Thyroid gland (tissue), 4 donors: ENCODE measurements at regions not wholly inside any gene's neighbourhood (a gene's known extent, or its start where the extent isn't known, plus 50 kb on each side); places are given as distances from the start of the nearest gene placed in this dataset.

Source experiments
- DNase-seq, 2 donors: peaks; one replicate each; pipeline ENCODE4 v3.0.0-alpha.2; 2019
- H3K27ac ChIP-seq, 3 donors: fragments of 200-600 bp; sonication (generic); 1 replicate in 2 of 3; 2 replicates in 1 of 3; pipeline ENCODE4 v1.5.1; 2016 to 2019; ENCODE audit warnings: mild to moderate bottlenecking in 1 of 3, moderate library complexity in 1 of 3
- H3K27me3 ChIP-seq: fragments of 200-600 bp; sonication (generic); one replicate; pipeline ENCODE4 v1.5.1; 2019
- H3K36me3 ChIP-seq, 2 donors: fragments of 200-600 bp; sonication (generic); one replicate each; pipeline ENCODE4 v1.5.1; 2016 to 2019
- H3K4me1 ChIP-seq, 2 donors: fragments of 200-600 bp; sonication (generic); one replicate each; pipeline ENCODE4 v1.5.1; 2017 to 2019
- H3K4me3 ChIP-seq, 3 donors: fragments of 200-600 bp; sonication (generic); replicated peaks in 1 of 3; 1 replicate in 2 of 3; 2 replicates in 1 of 3; pipeline ENCODE4 v1.5.1; 2016; ENCODE audit warnings: mild to moderate bottlenecking in 1 of 3
- H3K9me3 ChIP-seq: fragments of 200-600 bp; sonication (generic); one replicate; pipeline ENCODE4 v1.5.1; 2017
- CTCF ChIP-seq, 6 experiments: fragments of 200-600 bp in 3 of 6; fragments of 450-650 bp in 3 of 6; sonication (generic) in 3 of 6; IDR thresholded peaks; one replicate each; pipeline ENCODE4 v1.5.1; 2016 to 2019; ENCODE audit warnings: antibody characterized with exemption in 6 of 6, mild to moderate bottlenecking in 2 of 6, inconsistent platforms in 1 of 6, moderate library complexity in 1 of 6
- POLR2A ChIP-seq, 2 donors: fragments of 450-650 bp; IDR thresholded peaks; one replicate each; pipeline ENCODE4 v1.6.1; 2017; ENCODE audit warnings: antibody characterized with exemption in 2 of 2, mild to moderate bottlenecking in 2 of 2, moderate library complexity in 1 of 2
- WGBS, 2 donors: methylation state at CpG; one replicate each; pipeline ENCODE4 v1.1.5; 2017; 5-methylcytosine and 5-hydroxymethylcytosine counted together
- intact Hi-C: fragments of 100-400 bp; cut with DNase I; formaldehyde crosslinking; loops from one replicate; pipeline ENCODE4 v1.15.1; 2023

- no peak for TF ChIP-seq POLR2A (IDR thresholded peaks at IDR 0.05)
- WGBS, 2 donors: 60 to 64% methylated on average over 2 of the region's 2 CpGs
- H3K9me3 ChIP-seq: no peaks in the 10 kb centered on the region
Measured at GRCh38 chr15:93168910-93169309, 79.9 kb upstream of the RGMA start.

DNA sequence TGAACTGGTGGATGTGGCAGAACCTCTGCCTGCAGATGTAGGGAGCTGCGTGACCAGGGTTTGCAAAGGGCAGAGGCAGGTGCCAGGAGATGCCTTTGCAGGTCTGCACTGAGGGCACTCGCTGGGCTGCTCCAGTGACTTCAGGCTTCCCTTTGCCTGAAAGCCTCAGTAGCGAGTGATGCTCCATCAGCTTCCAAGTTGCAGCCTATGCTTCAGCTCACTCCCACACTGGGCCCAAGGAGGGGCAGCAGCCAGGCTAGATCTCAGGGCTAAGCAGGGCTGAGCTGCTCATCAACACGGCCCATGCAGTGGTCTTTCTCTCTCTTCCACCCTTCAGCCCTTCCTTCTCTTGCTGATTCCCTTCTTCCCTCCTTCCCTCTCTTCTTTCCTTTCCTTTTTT, 78.3 kb upstream of the RGMA start:
- H3K27me3 ChIP-seq: no peaks in the 10 kb centered on the region
- H3K36me3 ChIP-seq: no peaks in the 10 kb centered on the region
- no peaks in the 10 kb centered on the region for H3K4me1 ChIP-seq
- 64 to 73% methylated on average over 4 of the region's 4 CpGs for WGBS, 2 donors
- TF ChIP-seq CTCF (IDR thresholded peaks at IDR 0.05) (no peak), POLR2A (IDR thresholded peaks at IDR 0.05) (no peak)
- DNase-seq: no peak
- intact Hi-C loops: no loop called here
- no peak overlapping the region for H3K4me3 ChIP-seq
- no peak overlapping the region for H3K27ac ChIP-seq
- H3K9me3 ChIP-seq: no peaks in the 10 kb centered on the region

More at GRCh38 chr15:93168910-93169309, 79.9 kb upstream of the RGMA start:
- no peaks in the 10 kb centered on the region for H3K27me3 ChIP-seq
- DNase-seq: no peak
- no peaks in the 10 kb centered on the region for H3K4me1 ChIP-seq
- H3K4me3 ChIP-seq: no peak overlapping the region
- no peaks in the 10 kb centered on the region for H3K36me3 ChIP-seq
- no peak overlapping the region for H3K27ac ChIP-seq
- intact Hi-C loops: no loop called here

GRCh38 chr15:93166675-93167074, 77.7 kb upstream of the RGMA start:
- H3K9me3 ChIP-seq: no peaks in the 10 kb centered on the region
- 71 to 83% methylated on average over 7 to 8 of the region's 8 CpGs for WGBS, 2 donors
- no peaks in the 10 kb centered on the region for H3K36me3 ChIP-seq
- intact Hi-C loops: no loop called here
- H3K4me3 ChIP-seq: no peak overlapping the region
- DNase-seq: no peak
- H3K4me1 ChIP-seq: no peaks in the 10 kb centered on the region
- TF ChIP-seq CTCF (IDR thresholded peaks at IDR 0.05) (no peak), POLR2A (IDR thresholded peaks at IDR 0.05) (no peak)
- H3K27me3 ChIP-seq: no peaks in the 10 kb centered on the region
- H3K27ac ChIP-seq: no peak overlapping the region

DNA sequence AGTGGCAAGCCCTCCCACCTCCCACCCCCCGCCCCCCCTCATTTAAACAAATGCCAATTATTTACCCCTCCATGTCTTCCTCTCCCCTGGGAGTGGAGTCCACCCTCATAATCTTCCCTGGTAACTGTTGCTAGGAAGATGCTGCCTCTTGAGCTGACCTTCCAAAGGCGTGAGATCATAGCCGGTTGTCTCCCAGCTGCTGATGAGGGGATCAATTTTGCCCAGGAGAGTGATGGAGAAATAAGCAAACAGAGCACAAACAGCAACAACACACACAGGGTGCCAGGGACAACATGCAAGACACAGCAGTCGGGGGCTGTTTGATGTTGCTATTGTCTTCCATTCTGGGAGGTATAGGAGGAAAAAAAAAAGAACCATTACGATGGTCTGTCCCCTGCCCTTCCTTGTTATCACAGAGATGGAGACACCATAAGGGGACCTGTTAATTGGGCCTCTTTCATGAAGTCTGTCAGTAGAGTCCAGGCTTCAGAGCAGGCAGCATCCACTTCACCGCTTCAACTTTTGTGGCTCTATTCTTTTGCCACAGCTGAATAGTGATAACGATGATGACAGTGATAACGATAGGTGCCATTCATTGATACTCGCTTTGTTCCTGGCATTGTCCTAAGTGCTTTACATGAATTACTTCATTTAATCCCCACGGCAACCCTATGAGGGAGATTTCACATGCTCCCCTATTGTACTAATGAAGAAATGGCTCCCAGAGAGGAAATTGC, 76.9 kb upstream of the RGMA start:
- no peaks in the 10 kb centered on the region for H3K27me3 ChIP-seq
- H3K9me3 ChIP-seq: no peaks in the 10 kb centered on the region
- H3K36me3 ChIP-seq: no peaks in the 10 kb centered on the region
- no peak overlapping the region for H3K27ac ChIP-seq
- no peak for DNase-seq
- no peak overlapping the region for H3K4me3 ChIP-seq
- TF ChIP-seq POLR2A (IDR thresholded peaks at IDR 0.05): no peak
- no peak for TF ChIP-seq CTCF (IDR thresholded peaks at IDR 0.05)
- 71 to 75% methylated on average over 9 to 10 of the region's 10 CpGs for WGBS, 2 donors
- intact Hi-C loops: no loop called here
- no peaks in the 10 kb centered on the region for H3K4me1 ChIP-seq

DNA sequence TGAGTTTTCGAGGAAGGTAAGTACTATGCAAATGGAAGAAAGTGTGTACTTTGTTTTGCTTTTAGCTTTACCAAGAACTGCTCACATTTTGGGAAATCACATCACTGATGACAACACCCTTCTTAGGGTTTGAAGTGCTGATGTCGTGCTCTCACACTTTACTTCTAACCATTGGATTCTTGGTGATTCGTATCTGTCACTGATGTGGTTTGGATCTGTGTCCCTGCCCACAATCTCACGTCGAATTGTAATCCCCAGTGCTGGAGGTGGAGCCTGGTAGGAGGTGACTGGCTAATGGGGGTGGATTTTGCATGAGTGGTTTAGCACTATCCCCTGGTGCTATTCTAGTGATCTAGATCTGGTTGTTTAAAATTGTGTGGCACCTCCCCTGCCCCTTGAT, 75.4 kb upstream of the RGMA start:
- Histone ChIP-seq H3K9me3 (no peaks in the 10 kb centered on the region), H3K4me3 (no peak overlapping the region), H3K4me1 (no peaks in the 10 kb centered on the region), H3K27me3 (no peaks in the 10 kb centered on the region), H3K36me3 (no peaks in the 10 kb centered on the region), H3K27ac (no peak overlapping the region)
- intact Hi-C loops: no loop called here
- TF ChIP-seq CTCF (IDR thresholded peaks at IDR 0.05) (no peak), POLR2A (IDR thresholded peaks at IDR 0.05) (no peak)
- 60 to 62% methylated on average over 5 of the region's 5 CpGs for whole genome bisulfite sequencing, 2 donors
- no peak for DNase-seq
